H9 (cell line): ENCODE measurements at regions not wholly inside any gene's neighbourhood (a gene's known extent, or its start where the extent isn't known, plus 50 kb on each side); places are given as distances from the start of the nearest gene placed in this dataset.

Experiments used
- DNase-seq: peaks from one replicate; pipeline ENCODE4 v3.0.0-alpha.2; 2017
- H2AFZ ChIP-seq: one replicate; pipeline ENCODE4 v1.6.1; 2013; ENCODE audit warnings: mild to moderate bottlenecking, low read length, control low read depth, moderate library complexity
- H2AK5ac ChIP-seq: 2 replicates; pipeline ENCODE4 v1.6.1; 2013; ENCODE audit warnings: low read length, control low read depth, mixed read lengths; ENCODE audit not compliant: insufficient read length
- H2BK120ac ChIP-seq: one replicate; pipeline ENCODE4 v1.6.1; 2013; ENCODE audit warnings: low read depth, mild to moderate bottlenecking, low read length, control low read depth, inconsistent platforms; ENCODE audit not compliant: poor library complexity, severe bottlenecking
- H2BK12ac ChIP-seq: 2 replicates; pipeline ENCODE4 v1.6.1; 2013; ENCODE audit warnings: low read length, control low read depth, mixed read lengths, low read depth; ENCODE audit not compliant: insufficient read length
- H2BK15ac ChIP-seq: 2 replicates; pipeline ENCODE4 v1.6.1; 2013; ENCODE audit warnings: low read depth, low read length, control low read depth
- H2BK20ac ChIP-seq: one replicate; pipeline ENCODE4 v1.6.1; 2013; ENCODE audit warnings: low read depth, mild to moderate bottlenecking, low read length, control low read depth, inconsistent platforms; ENCODE audit not compliant: poor library complexity, severe bottlenecking
- H2BK5ac ChIP-seq: 2 replicates; pipeline ENCODE4 v1.6.1; 2013; ENCODE audit warnings: low read length, control low read depth, mixed read lengths; ENCODE audit not compliant: insufficient read length
- H3K14ac ChIP-seq: 2 replicates; pipeline ENCODE4 v1.6.1; 2013; ENCODE audit warnings: low read length, control low read depth; ENCODE audit not compliant: insufficient read depth
- H3K18ac ChIP-seq: 2 replicates; pipeline ENCODE4 v1.6.1; 2013; ENCODE audit warnings: low read depth, mild to moderate bottlenecking, mixed read lengths, low read length, control low read depth; ENCODE audit not compliant: insufficient read length
- H3K23ac ChIP-seq: 2 replicates; pipeline ENCODE4 v1.6.1; 2013; ENCODE audit warnings: low read length, control low read depth, mixed read lengths, low read depth; ENCODE audit not compliant: insufficient read length
- H3K23me2 ChIP-seq: 2 replicates; pipeline ENCODE4 v1.6.1; 2013; ENCODE audit warnings: low read depth, mild to moderate bottlenecking, mixed read lengths, low read length, control low read depth; ENCODE audit not compliant: insufficient read length, poor library complexity, severe bottlenecking
- H3K27ac ChIP-seq: 2 replicates; pipeline ENCODE4 v1.5.1; 2013; ENCODE audit warnings: low read length, control low read depth, mixed read lengths, low read depth; ENCODE audit not compliant: insufficient read length
- H3K27me3 ChIP-seq: 2 replicates; pipeline ENCODE4 v1.6.1; 2013; ENCODE audit warnings: low read length, control low read depth, inconsistent platforms; ENCODE audit not compliant: insufficient read depth
- H3K4ac ChIP-seq: 2 replicates; pipeline ENCODE4 v1.6.1; 2013; ENCODE audit warnings: low read depth, mild to moderate bottlenecking, control low read depth, inconsistent platforms, low read length, moderate library complexity
- H3K4me1 ChIP-seq: 2 replicates; pipeline ENCODE4 v1.6.1; 2013; ENCODE audit warnings: low read length, control low read depth, inconsistent platforms; ENCODE audit not compliant: insufficient read depth
- H3K4me2 ChIP-seq: 2 replicates; pipeline ENCODE4 v1.6.1; 2013; ENCODE audit warnings: low read length, control low read depth, mixed read lengths; ENCODE audit not compliant: insufficient read length, insufficient read depth
- H3K56ac ChIP-seq: 2 replicates; pipeline ENCODE4 v1.6.1; 2013; ENCODE audit warnings: low read depth, mild to moderate bottlenecking, mixed read lengths, low read length, control low read depth; ENCODE audit not compliant: insufficient read length
- H3K79me1 ChIP-seq: 2 replicates; pipeline ENCODE4 v1.6.1; 2013; ENCODE audit warnings: low read depth, mild to moderate bottlenecking, moderate library complexity, low read length, control low read depth, inconsistent platforms; ENCODE audit not compliant: insufficient read depth, poor library complexity, severe bottlenecking
- H3K79me2 ChIP-seq: 2 replicates; pipeline ENCODE4 v1.6.1; 2013; ENCODE audit warnings: low read length, control low read depth, inconsistent platforms; ENCODE audit not compliant: insufficient read depth
- H3K9ac ChIP-seq: 2 replicates; pipeline ENCODE4 v1.6.1; 2013; ENCODE audit warnings: low read length, control low read depth, mixed read lengths; ENCODE audit not compliant: insufficient read length; ENCODE audit errors: extremely low read depth
- H3K9me3 ChIP-seq: one replicate; pipeline ENCODE4 v1.6.1; 2013; ENCODE audit warnings: low read depth, low read length, inconsistent platforms; ENCODE audit not compliant: control insufficient read depth
- H3T11ph ChIP-seq: one replicate; pipeline ENCODE4 v1.6.1; 2013; ENCODE audit warnings: mild to moderate bottlenecking, low read length, control low read depth, inconsistent platforms
- H4K20me1 ChIP-seq: one replicate; pipeline ENCODE4 v1.6.1; 2013; ENCODE audit not compliant: control insufficient read depth, insufficient read length, insufficient read depth
- H4K5ac ChIP-seq: 2 replicates; pipeline ENCODE4 v1.6.1; 2013; ENCODE audit warnings: low read depth, mild to moderate bottlenecking, mixed read lengths, low read length, control low read depth; ENCODE audit not compliant: insufficient read length
- H4K8ac ChIP-seq: replicated peaks from 2 replicates; pipeline ENCODE4 v1.6.1; 2013; ENCODE audit warnings: low read length, control low read depth, mixed read lengths, low read depth; ENCODE audit not compliant: insufficient read length
- H4K91ac ChIP-seq: 2 replicates; pipeline ENCODE4 v1.6.1; 2013; ENCODE audit warnings: low read depth, mild to moderate bottlenecking, moderate library complexity, mixed read lengths, low read length, control low read depth; ENCODE audit not compliant: insufficient read length
- H3K27ac Mint-ChIP-seq, 3 experiments: 2 replicates in 2 of 3; 3 replicates in 1 of 3; pipeline ENCODE4 v1.8.0; 2020 to 2021; ENCODE audit warnings: mixed read lengths in 3 of 3, mild to moderate bottlenecking in 1 of 3, moderate library complexity in 1 of 3
- H3K27me3 Mint-ChIP-seq: 2 replicates; pipeline ENCODE4 v1.8.0; 2021; ENCODE audit warnings: low read depth, mild to moderate bottlenecking, moderate library complexity, mixed read lengths
- H3K36me3 Mint-ChIP-seq, 3 experiments: 2 replicates in 2 of 3; 3 replicates in 1 of 3; pipeline ENCODE4 v1.8.0; 2020 to 2021; ENCODE audit warnings: low read depth in 3 of 3, mixed read lengths in 3 of 3; ENCODE audit not compliant: insufficient read depth in 1 of 3
- H3K4me1 Mint-ChIP-seq, 2 experiments: 2 replicates each; pipeline ENCODE4 v1.8.0; 2020; ENCODE audit warnings: mixed read lengths in 2 of 2
- H3K4me3 Mint-ChIP-seq, 2 experiments: 2 replicates in 1 of 2; 3 replicates in 1 of 2; pipeline ENCODE4 v1.8.0; 2020 to 2021; ENCODE audit warnings: mild to moderate bottlenecking in 2 of 2, mixed read lengths in 2 of 2, moderate library complexity in 1 of 2
- H3K9me3 Mint-ChIP-seq, 2 experiments: 2 replicates in 1 of 2; 3 replicates in 1 of 2; pipeline ENCODE4 v1.8.0; 2020; ENCODE audit warnings: mild to moderate bottlenecking in 2 of 2, mixed read lengths in 2 of 2, moderate library complexity in 1 of 2
- TF ChIP-seq, protein P1 (sequence below): fragments of 200-600 bp; sonication (generic); conservative IDR thresholded peaks from 3 replicates; pipeline ENCODE4 v1.8.0; 2021; ENCODE audit warnings: antibody characterized with exemption, mild to moderate bottlenecking

DNA sequence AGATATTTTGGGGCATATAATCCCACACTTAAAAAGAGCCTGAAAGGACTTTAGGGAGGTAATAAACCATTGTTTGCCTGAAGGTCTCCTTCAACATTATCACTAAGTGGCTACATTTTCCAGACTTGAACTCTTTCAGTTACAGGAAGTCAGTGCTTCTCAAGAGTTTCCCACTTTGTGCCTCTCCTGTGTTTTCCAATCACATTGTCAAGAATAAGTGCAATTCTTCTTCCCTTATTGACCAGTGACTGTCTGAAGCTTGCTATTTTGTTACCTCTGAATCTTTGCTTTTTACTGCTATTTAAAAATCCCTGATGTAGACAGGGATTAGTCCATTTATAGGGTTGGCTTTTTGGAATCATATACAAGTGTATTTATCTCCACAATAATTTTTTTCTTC, 346.7 kb upstream of the ANKRD30A start:
- no peak overlapping the region for H2AK5ac ChIP-seq
- no peaks in the 10 kb centered on the region for H4K20me1 ChIP-seq
- H3T11ph ChIP-seq: no peak overlapping the region
- H3K23me2 ChIP-seq: no peaks in the 10 kb centered on the region
- no peak overlapping the region for H3K4me3 Mint-ChIP-seq
- peaks cover 2% of the 10 kb centered on the region in 2 experiments; a peak in 1 of 4 replicates for H3K4me1 Mint-ChIP-seq
- no peak overlapping the region for H3K18ac ChIP-seq
- H3K9me3 ChIP-seq: no peaks in the 10 kb centered on the region
- H3K9ac ChIP-seq: no peak overlapping the region
- no peak overlapping the region for H2BK20ac ChIP-seq
- H3K79me2 ChIP-seq: no peaks in the 10 kb centered on the region
- H3K56ac ChIP-seq: no peak overlapping the region
- H2BK5ac ChIP-seq: no peak overlapping the region
- no peak overlapping the region for H3K27ac Mint-ChIP-seq
- H3K4ac ChIP-seq: no peak overlapping the region
- no peak overlapping the region for H2BK12ac ChIP-seq
- H3K27me3 Mint-ChIP-seq: no peaks in the 10 kb centered on the region
- no peak overlapping the region for H4K5ac ChIP-seq
- no peak overlapping the region for H4K8ac ChIP-seq
- peaks cover 0 to 2% of the 10 kb centered on the region in 2 experiments; a peak in 1 of 5 replicates for H3K9me3 Mint-ChIP-seq
- no peak overlapping the region for H3K23ac ChIP-seq
- H2AFZ ChIP-seq: no peak overlapping the region
- H3K4me2 ChIP-seq: no peak overlapping the region
- H2BK120ac ChIP-seq: no peak overlapping the region
- no peak overlapping the region for H3K14ac ChIP-seq
- H4K91ac ChIP-seq: no peak overlapping the region
- no peak for DNase-seq
- H3K27me3 ChIP-seq: no peaks in the 10 kb centered on the region
- H3K79me1 ChIP-seq: no peaks in the 10 kb centered on the region
- TF ChIP-seq, protein P1, sequence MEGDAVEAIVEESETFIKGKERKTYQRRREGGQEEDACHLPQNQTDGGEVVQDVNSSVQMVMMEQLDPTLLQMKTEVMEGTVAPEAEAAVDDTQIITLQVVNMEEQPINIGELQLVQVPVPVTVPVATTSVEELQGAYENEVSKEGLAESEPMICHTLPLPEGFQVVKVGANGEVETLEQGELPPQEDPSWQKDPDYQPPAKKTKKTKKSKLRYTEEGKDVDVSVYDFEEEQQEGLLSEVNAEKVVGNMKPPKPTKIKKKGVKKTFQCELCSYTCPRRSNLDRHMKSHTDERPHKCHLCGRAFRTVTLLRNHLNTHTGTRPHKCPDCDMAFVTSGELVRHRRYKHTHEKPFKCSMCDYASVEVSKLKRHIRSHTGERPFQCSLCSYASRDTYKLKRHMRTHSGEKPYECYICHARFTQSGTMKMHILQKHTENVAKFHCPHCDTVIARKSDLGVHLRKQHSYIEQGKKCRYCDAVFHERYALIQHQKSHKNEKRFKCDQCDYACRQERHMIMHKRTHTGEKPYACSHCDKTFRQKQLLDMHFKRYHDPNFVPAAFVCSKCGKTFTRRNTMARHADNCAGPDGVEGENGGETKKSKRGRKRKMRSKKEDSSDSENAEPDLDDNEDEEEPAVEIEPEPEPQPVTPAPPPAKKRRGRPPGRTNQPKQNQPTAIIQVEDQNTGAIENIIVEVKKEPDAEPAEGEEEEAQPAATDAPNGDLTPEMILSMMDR: no peak
- no peak overlapping the region for H3K27ac ChIP-seq
- no peaks in the 10 kb centered on the region for H3K36me3 Mint-ChIP-seq
- H2BK15ac ChIP-seq: no peak overlapping the region
- no peaks in the 10 kb centered on the region for H3K4me1 ChIP-seq
